ENCODE measurements at regions not wholly inside any gene's neighbourhood (a gene's known extent, or its start where the extent isn't known, plus 50 kb on each side); places are given as distances from the start of the nearest gene placed in this dataset.

GRCh38 chrX:38880296-38880854 lies 79.1 kb downstream of the MID1IP1 start:
- ATAC-seq (ENCODE audit: low read depth) (no peak), DNase-seq (no peak)
- peaks cover 44% of the 10 kb centered on the region for H3K4me1 Mint-ChIP-seq
- H3K27me3 Mint-ChIP-seq: no peaks in the 10 kb centered on the region
- H3K9me3 Mint-ChIP-seq: peaks cover 2% of the 10 kb centered on the region
- TF ChIP-seq, protein P1, sequence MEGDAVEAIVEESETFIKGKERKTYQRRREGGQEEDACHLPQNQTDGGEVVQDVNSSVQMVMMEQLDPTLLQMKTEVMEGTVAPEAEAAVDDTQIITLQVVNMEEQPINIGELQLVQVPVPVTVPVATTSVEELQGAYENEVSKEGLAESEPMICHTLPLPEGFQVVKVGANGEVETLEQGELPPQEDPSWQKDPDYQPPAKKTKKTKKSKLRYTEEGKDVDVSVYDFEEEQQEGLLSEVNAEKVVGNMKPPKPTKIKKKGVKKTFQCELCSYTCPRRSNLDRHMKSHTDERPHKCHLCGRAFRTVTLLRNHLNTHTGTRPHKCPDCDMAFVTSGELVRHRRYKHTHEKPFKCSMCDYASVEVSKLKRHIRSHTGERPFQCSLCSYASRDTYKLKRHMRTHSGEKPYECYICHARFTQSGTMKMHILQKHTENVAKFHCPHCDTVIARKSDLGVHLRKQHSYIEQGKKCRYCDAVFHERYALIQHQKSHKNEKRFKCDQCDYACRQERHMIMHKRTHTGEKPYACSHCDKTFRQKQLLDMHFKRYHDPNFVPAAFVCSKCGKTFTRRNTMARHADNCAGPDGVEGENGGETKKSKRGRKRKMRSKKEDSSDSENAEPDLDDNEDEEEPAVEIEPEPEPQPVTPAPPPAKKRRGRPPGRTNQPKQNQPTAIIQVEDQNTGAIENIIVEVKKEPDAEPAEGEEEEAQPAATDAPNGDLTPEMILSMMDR (IDR thresholded peaks at IDR 0.05): no peak
- CTCF ChIA-PET: interaction anchor here (1.0 kb wide), 1 partner anchor 76 kb away, joined by 3 read pairs; no protein-coding TSS in a partner anchor
- peak overlapping the region; percentile 84 for H3K27ac Mint-ChIP-seq
- H3K4me3 Mint-ChIP-seq: peak overlapping the region; percentile 58
- intact Hi-C loops (cut with micrococcal nuclease): loop anchor here (10.0 kb wide), 1 partner anchor 84 kb away; no protein-coding TSS in a partner anchor
- POLR2A ChIA-PET: interaction anchor here (0.7 to 7.0 kb wide), 6 partner anchors 12 to 320 kb away, joined by 4 to 105 read pairs (median 6); partner anchors contain the start of gene MID1IP1
- H3K36me3 Mint-ChIP-seq (ENCODE audit: low read depth): no peaks in the 10 kb centered on the region

DNA sequence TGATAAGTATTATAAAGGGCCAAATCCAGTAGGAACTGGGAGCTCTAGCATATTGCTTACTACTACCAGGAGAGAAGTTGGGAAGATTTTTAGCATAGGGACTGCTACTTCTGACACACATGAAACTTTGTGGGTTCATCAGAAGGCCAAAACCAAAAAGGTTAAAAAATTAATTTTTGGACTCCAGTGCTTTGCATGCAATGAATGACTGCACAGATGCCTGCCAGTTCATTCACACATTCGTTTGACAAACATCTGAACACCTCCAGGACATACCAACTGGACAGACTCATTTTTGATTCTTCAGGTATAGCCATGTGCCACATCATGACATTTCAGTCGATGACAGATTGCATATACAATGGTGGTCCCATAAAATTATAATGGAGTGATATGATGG lies 79.8 kb downstream of the MID1IP1 start:
- ATAC-seq (ENCODE audit: low read depth) (no peak), DNase-seq (no peak)
- intact Hi-C loops (cut with micrococcal nuclease): loop anchor here (1.0 to 10.0 kb wide), 2 partner anchors 84 to 268 kb away; no protein-coding TSS in a partner anchor
- Mint-ChIP-seq H3K9me3 (peaks cover 2% of the 10 kb centered on the region), H3K4me3 (no peak overlapping the region), H3K4me1 (peaks cover 44% of the 10 kb centered on the region), H3K27ac (peak overlapping the region; percentile 84), H3K36me3 (ENCODE audit: low read depth) (no peaks in the 10 kb centered on the region), H3K27me3 (no peaks in the 10 kb centered on the region)
- TF ChIP-seq, protein P1 (IDR thresholded peaks at IDR 0.05): no peak
- POLR2A ChIA-PET: interaction anchor here (0.7 to 7.0 kb wide), 2 partner anchors 76 to 319 kb away, joined by 4 to 105 read pairs; no protein-coding TSS in a partner anchor
- CTCF ChIA-PET: no interaction called here

GRCh38 chrX:38881727-38882126 lies 80.5 kb downstream of the MID1IP1 start:
- intact Hi-C loops (cut with micrococcal nuclease): loop anchor here (1.0 to 10.0 kb wide), 2 partner anchors 83 to 268 kb away; no protein-coding TSS in a partner anchor
- H3K4me1 Mint-ChIP-seq: peaks cover 44% of the 10 kb centered on the region
- H3K4me3 Mint-ChIP-seq: peak overlapping the region; percentile 20
- TF ChIP-seq, protein P1 (IDR thresholded peaks at IDR 0.05): no peak
- peaks cover 2% of the 10 kb centered on the region for H3K9me3 Mint-ChIP-seq
- no peaks in the 10 kb centered on the region for H3K36me3 Mint-ChIP-seq (ENCODE audit: low read depth)
- H3K27ac Mint-ChIP-seq: peak overlapping the region; percentile 24
- ChIA-PET CTCF (no interaction called here), POLR2A (interaction anchor here (7.0 kb wide), 1 partner anchor 76 kb away, joined by 105 read pairs; no protein-coding TSS in a partner anchor)
- DNase-seq: no peak
- no peaks in the 10 kb centered on the region for H3K27me3 Mint-ChIP-seq
- ATAC-seq (ENCODE audit: low read depth): no peak

- Mint-ChIP-seq H3K27me3 (no peaks in the 10 kb centered on the region), H3K27ac (no peak overlapping the region)
- CTCF ChIA-PET: no interaction called here
Observed at GRCh38 chrX:38882894-38883626, 81.8 kb downstream of the MID1IP1 start.

More at GRCh38 chrX:38882894-38883626, 81.8 kb downstream of the MID1IP1 start:
- DNase-seq (no peak), ATAC-seq (ENCODE audit: low read depth) (no peak)
- no peak overlapping the region for H3K4me3 Mint-ChIP-seq
- H3K4me1 Mint-ChIP-seq: peaks cover 44% of the 10 kb centered on the region
- POLR2A ChIA-PET: interaction anchor here (7.0 kb wide), 1 partner anchor 78 kb away, joined by 105 read pairs; no protein-coding TSS in a partner anchor
- intact Hi-C loops (cut with micrococcal nuclease): loop anchor here (10.0 kb wide), 1 partner anchor 82 kb away; no protein-coding TSS in a partner anchor
- peaks cover 2% of the 10 kb centered on the region for H3K9me3 Mint-ChIP-seq
- TF ChIP-seq, protein P1 (IDR thresholded peaks at IDR 0.05): no peak
- no peaks in the 10 kb centered on the region for H3K36me3 Mint-ChIP-seq (ENCODE audit: low read depth)
